Neural cell (in vitro differentiated cells): ENCODE measurements at regions not wholly inside any gene's neighbourhood (a gene's known extent, or its start where the extent isn't known, plus 50 kb on each side); places are given as distances from the start of the nearest gene placed in this dataset.

ENCODE experiments used
- H2AFZ ChIP-seq: fragments of 200-600, 300-800 bp; sonication (generic), shearing (Covaris generic); 2 replicates; pipeline ENCODE4 v1.6.0; 2014; ENCODE audit warnings: low read depth, mild to moderate bottlenecking, antibody characterized with exemption, low read length, moderate library complexity
- H3F3A ChIP-seq: fragments of 200-600 bp; shearing (Covaris generic); 2 replicates; pipeline ENCODE4 v1.6.1; 2016; ENCODE audit warnings: mild to moderate bottlenecking, moderate library complexity, mixed read lengths, antibody characterized with exemption, low read length; ENCODE audit not compliant: insufficient read depth, poor library complexity, severe bottlenecking
- H3K27ac ChIP-seq: fragments of 200-600, 300-800 bp; sonication (generic), shearing (Covaris generic); 2 replicates; pipeline ENCODE4 v1.5.1; 2014; ENCODE audit warnings: mild to moderate bottlenecking, low read length, moderate library complexity
- H3K27me3 ChIP-seq: fragments of 300-800, 200-600 bp; sonication (generic), shearing (Covaris generic); 2 replicates; pipeline ENCODE4 v1.6.0; 2014; ENCODE audit warnings: mild to moderate bottlenecking, low read depth, low read length, moderate library complexity; ENCODE audit not compliant: insufficient read depth
- H3K36me3 ChIP-seq: fragments of 300-800, 200-600 bp; sonication (generic), shearing (Covaris generic); 2 replicates; pipeline ENCODE4 v1.5.1; 2014; ENCODE audit warnings: mild to moderate bottlenecking, antibody characterized with exemption, low read length, moderate library complexity; ENCODE audit not compliant: insufficient read depth
- H3K4me2 ChIP-seq: fragments of 300-800, 200-600 bp; sonication (generic), shearing (Covaris generic); 2 replicates; pipeline ENCODE4 v1.6.0; 2014; ENCODE audit warnings: mild to moderate bottlenecking, low read length
- H3K4me3 ChIP-seq: fragments of 300-800, 200-600 bp; sonication (generic), shearing (Covaris generic); 2 replicates; pipeline ENCODE4 v1.5.1; 2014; ENCODE audit warnings: mild to moderate bottlenecking, low read length, moderate library complexity
- H3K79me2 ChIP-seq: fragments of 200-600 bp; shearing (Covaris generic); replicated peaks from 2 replicates; pipeline ENCODE4 v1.6.0; 2014; ENCODE audit warnings: mild to moderate bottlenecking, low read length, moderate library complexity; ENCODE audit not compliant: insufficient read depth
- H3K9ac ChIP-seq: fragments of 300-800, 200-600 bp; sonication (generic), shearing (Covaris generic); 2 replicates; pipeline ENCODE4 v1.6.1; 2016; ENCODE audit warnings: mild to moderate bottlenecking, low read length, mixed read lengths
- H3K9me2 ChIP-seq: fragments of 200-600 bp; shearing (Covaris generic); 2 replicates; pipeline ENCODE4 v1.6.1; 2016; ENCODE audit warnings: mild to moderate bottlenecking, low read length, mixed read lengths; ENCODE audit not compliant: insufficient read depth
- H3K9me3 ChIP-seq: fragments of 200-600, 300-800 bp; sonication (generic), shearing (Covaris generic); 2 replicates; pipeline ENCODE4 v1.6.1; 2016; ENCODE audit warnings: mild to moderate bottlenecking, mixed run types, low read length, moderate library complexity, mixed read lengths
- H4K20me1 ChIP-seq: fragments of 200-600 bp; shearing (Covaris generic); 2 replicates; pipeline ENCODE4 v1.6.1; 2016; ENCODE audit warnings: mild to moderate bottlenecking, mixed run types; ENCODE audit not compliant: insufficient read depth
- CTCF ChIP-seq: fragments of 450-650 bp; IDR thresholded peaks from 2 replicates; pipeline ENCODE4 v1.5.1; 2014; ENCODE audit warnings: antibody characterized with exemption, mild to moderate bottlenecking, moderate library complexity; ENCODE audit not compliant: poor library complexity, severe bottlenecking
- EP300 ChIP-seq: fragments of 450-650 bp; conservative IDR thresholded peaks from 2 replicates; pipeline ENCODE4 v1.6.1; 2014; ENCODE audit warnings: antibody characterized with exemption, mild to moderate bottlenecking, moderate library complexity; ENCODE audit not compliant: poor library complexity, severe bottlenecking
- EZH2 ChIP-seq: fragments of 200-600, 300-800 bp; shearing (Covaris generic), sonication (generic); IDR thresholded peaks from 2 replicates; pipeline ENCODE4 v1.6.1; 2014; ENCODE audit warnings: antibody characterized with exemption, low read length, borderline replicate concordance, mild to moderate bottlenecking; ENCODE audit not compliant: insufficient read depth, poor library complexity, severe bottlenecking
- MXI1 ChIP-seq: fragments of 450-650 bp; conservative IDR thresholded peaks from 2 replicates; pipeline ENCODE4 v1.6.1; 2014; ENCODE audit warnings: antibody characterized with exemption, mild to moderate bottlenecking; ENCODE audit not compliant: poor library complexity, severe bottlenecking
- POLR2AphosphoS5 ChIP-seq: IDR thresholded peaks from 2 replicates; pipeline ENCODE4 v1.6.1; 2012
- RAD21 ChIP-seq: fragments of 450-650 bp; conservative IDR thresholded peaks from 2 replicates; pipeline ENCODE4 v1.6.1; 2014; ENCODE audit warnings: antibody characterized with exemption, mild to moderate bottlenecking, moderate library complexity
- REST ChIP-seq: IDR thresholded peaks from 2 replicates; pipeline ENCODE4 v1.6.1; 2012; ENCODE audit warnings: borderline replicate concordance
- SMC3 ChIP-seq: fragments of 450-650 bp; conservative IDR thresholded peaks from 2 replicates; pipeline ENCODE4 v1.6.1; 2014; ENCODE audit warnings: antibody characterized with exemption, mild to moderate bottlenecking, moderate library complexity; ENCODE audit not compliant: poor library complexity
- TAF1 ChIP-seq: IDR thresholded peaks from 2 replicates; pipeline ENCODE4 v1.6.1; 2012; ENCODE audit warnings: low read depth

- no peak overlapping the region for H3K9ac ChIP-seq
- TF ChIP-seq EP300 (no peak), TAF1 (no peak), REST (no peak), CTCF (no peak), POLR2AphosphoS5 (no peak), MXI1 (no peak), SMC3 (no peak), RAD21 (no peak), EZH2 (no peak)
- H3K36me3 ChIP-seq: no peaks in the 10 kb centered on the region
- H3K9me3 ChIP-seq: no peaks in the 10 kb centered on the region
- H2AFZ ChIP-seq: no peak overlapping the region
- no peaks in the 10 kb centered on the region for H3K27me3 ChIP-seq
- no peaks in the 10 kb centered on the region for H4K20me1 ChIP-seq
- H3K79me2 ChIP-seq: no peaks in the 10 kb centered on the region
- no peak overlapping the region for H3K4me2 ChIP-seq
- H3K27ac ChIP-seq: no peak overlapping the region
- H3F3A ChIP-seq: no peaks in the 10 kb centered on the region
- no peaks in the 10 kb centered on the region for H3K9me2 ChIP-seq
- no peak overlapping the region for H3K4me3 ChIP-seq
Observed at GRCh38 chr4:159899596-159899995, 796.7 kb downstream of the RAPGEF2 start.

- Histone ChIP-seq H4K20me1 (no peaks in the 10 kb centered on the region), H3K4me2 (no peak overlapping the region), H3F3A (no peaks in the 10 kb centered on the region), H3K4me3 (no peak overlapping the region), H2AFZ (no peak overlapping the region), H3K27me3 (no peaks in the 10 kb centered on the region), H3K9ac (no peak overlapping the region), H3K9me2 (no peaks in the 10 kb centered on the region), H3K79me2 (no peaks in the 10 kb centered on the region), H3K9me3 (no peaks in the 10 kb centered on the region), H3K36me3 (no peaks in the 10 kb centered on the region), H3K27ac (no peak overlapping the region)
- TF ChIP-seq POLR2AphosphoS5: no peak
Observed at GRCh38 chr4:159900562-159900961, 797.7 kb downstream of the RAPGEF2 start.

GRCh38 chr4:159902648-159903047 lies 799.8 kb downstream of the RAPGEF2 start:
- TF ChIP-seq CTCF: no peak
- peak; percentile 81 for TF ChIP-seq POLR2AphosphoS5
- Histone ChIP-seq H3K4me2 (no peak overlapping the region), H3K9ac (no peak overlapping the region), H2AFZ (no peak overlapping the region), H3K9me2 (no peaks in the 10 kb centered on the region), H3K4me3 (no peak overlapping the region), H3K27ac (no peak overlapping the region), H3K79me2 (no peaks in the 10 kb centered on the region), H3K27me3 (no peaks in the 10 kb centered on the region), H4K20me1 (no peaks in the 10 kb centered on the region), H3F3A (no peaks in the 10 kb centered on the region), H3K9me3 (no peaks in the 10 kb centered on the region), H3K36me3 (no peaks in the 10 kb centered on the region)
